BE2C (cell line): ENCODE measurements at regions not wholly inside any gene's neighbourhood (a gene's known extent, or its start where the extent isn't known, plus 50 kb on each side); places are given as distances from the start of the nearest gene placed in this dataset.

ENCODE experiments used
- DNase-seq: peaks from one replicate; pipeline ENCODE4 v3.0.0-alpha.2; 2020
- H3K27me3 ChIP-seq: fragments of 250-450 bp; sonication (Bioruptor Pico); 2 replicates; pipeline ENCODE4 v1.5.1; 2020; ENCODE audit warnings: mild to moderate bottlenecking
- H3K36me3 ChIP-seq: fragments of 250-450 bp; sonication (Bioruptor Pico); 2 replicates; pipeline ENCODE4 v1.5.1; 2020; ENCODE audit warnings: mild to moderate bottlenecking
- H3K4me1 ChIP-seq: fragments of 250-450 bp; sonication (Bioruptor Pico); 2 replicates; pipeline ENCODE4 v1.5.1; 2020
- H3K4me3 ChIP-seq: 2 replicates; pipeline ENCODE4 v1.5.1; 2011; ENCODE audit warnings: low read depth, low read length
- H3K9me3 ChIP-seq: fragments of 250-450 bp; sonication (Bioruptor Pico); 2 replicates; pipeline ENCODE4 v1.5.1; 2020
- CTCF ChIP-seq: IDR thresholded peaks from 2 replicates; pipeline ENCODE4 v1.5.1; 2012; ENCODE audit warnings: mild to moderate bottlenecking, low read depth, low read length

GRCh38 chr4:8695237-8696219 is 103.0 kb downstream of the CPZ start:
- Histone ChIP-seq H3K27me3 (no peaks in the 10 kb centered on the region), H3K4me3 (no peak overlapping the region), H3K4me1 (no peaks in the 10 kb centered on the region), H3K9me3 (no peaks in the 10 kb centered on the region), H3K36me3 (no peaks in the 10 kb centered on the region)
- DNase-seq = peak; percentile 3
- TF ChIP-seq CTCF = no peak

GRCh38 chr4:8694651-8695151 is 102.1 kb downstream of the CPZ start:
- Histone ChIP-seq H3K36me3 (no peaks in the 10 kb centered on the region), H3K27me3 (no peaks in the 10 kb centered on the region), H3K4me3 (no peak overlapping the region), H3K4me1 (no peaks in the 10 kb centered on the region), H3K9me3 (no peaks in the 10 kb centered on the region)
- TF ChIP-seq CTCF = no peak
- DNase-seq = no peak

- no peaks in the 10 kb centered on the region for H3K36me3 ChIP-seq
- no peak for TF ChIP-seq CTCF
- no peak for DNase-seq
- H3K4me3 ChIP-seq = no peak overlapping the region
- H3K4me1 ChIP-seq = no peaks in the 10 kb centered on the region
- H3K9me3 ChIP-seq = no peaks in the 10 kb centered on the region
- H3K27me3 ChIP-seq = no peaks in the 10 kb centered on the region
Observed at GRCh38 chr4:8694226-8694625, 101.7 kb downstream of the CPZ start.

- Histone ChIP-seq H3K36me3 (no peaks in the 10 kb centered on the region), H3K4me1 (no peaks in the 10 kb centered on the region), H3K9me3 (no peaks in the 10 kb centered on the region), H3K27me3 (no peaks in the 10 kb centered on the region), H3K4me3 (no peak overlapping the region)
- TF ChIP-seq CTCF = no peak
- DNase-seq = no peak
Observed at GRCh38 chr4:8691151-8691775, 98.7 kb downstream of the CPZ start.

- no peak for DNase-seq
- Histone ChIP-seq H3K4me1 (no peaks in the 10 kb centered on the region), H3K27me3 (no peaks in the 10 kb centered on the region), H3K9me3 (no peaks in the 10 kb centered on the region), H3K4me3 (no peak overlapping the region), H3K36me3 (no peaks in the 10 kb centered on the region)
- no peak for TF ChIP-seq CTCF
Observed at GRCh38 chr4:8690216-8691150, 97.9 kb downstream of the CPZ start.
